Activated B cell treated with CpG ODN at 0.5 μM for 24 hours (primary cell): ENCODE measurements at regions not wholly inside any gene's neighbourhood (a gene's known extent, or its start where the extent isn't known, plus 50 kb on each side); places are given as distances from the start of the nearest gene placed in this dataset.

ENCODE experiments used
- ATAC-seq: fragments of 200-7000 bp; cut with Tn5 transposase; one replicate; pipeline ENCODE4 v1.10.0; 2021; ENCODE audit warnings: low read depth, mild to moderate bottlenecking, moderate library complexity
- CTCF ChIA-PET: fragments of 350-600 bp; sonication (Branson Sonifier 250); formaldehyde crosslinking; loops from one replicate; lab custom pipeline; 2021; ENCODE audit warnings: antibody characterized with exemption; lab: Charles Lee
- POLR2A ChIA-PET: fragments of 350-600 bp; sonication (Branson Sonifier 250); formaldehyde crosslinking; loops from one replicate; lab custom pipeline; 2021; ENCODE audit warnings: antibody characterized with exemption; lab: Charles Lee
- DNase-seq: peaks from one replicate; pipeline ENCODE4 v3.0.0; 2022
- H3K27ac Mint-ChIP-seq: one replicate; pipeline ENCODE4 v1.8.0; 2020; ENCODE audit warnings: mixed read lengths
- H3K27me3 Mint-ChIP-seq: one replicate; pipeline ENCODE4 v1.8.0; 2021; ENCODE audit warnings: mixed read lengths
- H3K36me3 Mint-ChIP-seq: one replicate; pipeline ENCODE4 v1.8.0; 2021; ENCODE audit warnings: low read depth, mixed read lengths
- H3K4me1 Mint-ChIP-seq: one replicate; pipeline ENCODE4 v1.8.0; 2021; ENCODE audit warnings: mixed read lengths
- H3K4me3 Mint-ChIP-seq: one replicate; pipeline ENCODE4 v1.8.0; 2020; ENCODE audit warnings: mild to moderate bottlenecking, mixed read lengths
- H3K9me3 Mint-ChIP-seq: one replicate; pipeline ENCODE4 v1.8.0; 2020; ENCODE audit warnings: mixed read lengths
- CTCF ChIP-seq: fragments of 200-600 bp; IDR thresholded peaks from one replicate; pipeline ENCODE4 v1.8.0; 2022; ENCODE audit warnings: antibody characterized with exemption, mild to moderate bottlenecking
- intact Hi-C: fragments of 100-400 bp; cut with micrococcal nuclease; formaldehyde crosslinking; loops from one replicate; pipeline ENCODE4 v1.15.1; 2024

GRCh38 chrX:26375346-26375745 lies 159.4 kb downstream of the MAGEB5 start:
- H3K4me3 Mint-ChIP-seq = no peak overlapping the region
- H3K4me1 Mint-ChIP-seq = no peaks in the 10 kb centered on the region
- H3K27me3 Mint-ChIP-seq = no peaks in the 10 kb centered on the region
- intact Hi-C loops = no loop called here
- H3K36me3 Mint-ChIP-seq = no peaks in the 10 kb centered on the region
- no peak for ATAC-seq
- CTCF ChIA-PET = no interaction called here
- H3K27ac Mint-ChIP-seq = no peak overlapping the region
- POLR2A ChIA-PET = no interaction called here
- no peaks in the 10 kb centered on the region for H3K9me3 Mint-ChIP-seq
- no peak for TF ChIP-seq CTCF
- DNase-seq = no peak

GRCh38 chrX:26373829-26374228 lies 157.9 kb downstream of the MAGEB5 start:
- CTCF ChIA-PET = no interaction called here
- no peak overlapping the region for H3K4me3 Mint-ChIP-seq

GRCh38 chrX:26352891-26353430 lies 137.0 kb downstream of the MAGEB5 start:
- intact Hi-C loops = no loop called here
- H3K4me1 Mint-ChIP-seq = no peaks in the 10 kb centered on the region
- H3K36me3 Mint-ChIP-seq = no peaks in the 10 kb centered on the region
- ATAC-seq = no peak
- H3K27ac Mint-ChIP-seq = no peak overlapping the region
- DNase-seq = no peak
- H3K4me3 Mint-ChIP-seq = no peak overlapping the region
- H3K27me3 Mint-ChIP-seq = no peaks in the 10 kb centered on the region
- ChIA-PET POLR2A (no interaction called here), CTCF (no interaction called here)
- no peaks in the 10 kb centered on the region for H3K9me3 Mint-ChIP-seq
- no peak for TF ChIP-seq CTCF

More at GRCh38 chrX:26373829-26374228, 157.9 kb downstream of the MAGEB5 start:
- H3K27ac Mint-ChIP-seq = no peak overlapping the region
- no peaks in the 10 kb centered on the region for H3K27me3 Mint-ChIP-seq
- TF ChIP-seq CTCF = no peak
- POLR2A ChIA-PET = no interaction called here
- H3K36me3 Mint-ChIP-seq = no peaks in the 10 kb centered on the region
- ATAC-seq (no peak), DNase-seq (no peak)
- H3K9me3 Mint-ChIP-seq = no peaks in the 10 kb centered on the region
- no peaks in the 10 kb centered on the region for H3K4me1 Mint-ChIP-seq
- intact Hi-C loops = no loop called here

GRCh38 chrX:26347171-26347570 lies 131.2 kb downstream of the MAGEB5 start:
- H3K4me3 Mint-ChIP-seq = no peak overlapping the region
- TF ChIP-seq CTCF = no peak
- H3K36me3 Mint-ChIP-seq = no peaks in the 10 kb centered on the region
- no peaks in the 10 kb centered on the region for H3K27me3 Mint-ChIP-seq
- intact Hi-C loops = no loop called here
- H3K27ac Mint-ChIP-seq = no peak overlapping the region
- CTCF ChIA-PET = no interaction called here
- no peak for ATAC-seq
- no peaks in the 10 kb centered on the region for H3K4me1 Mint-ChIP-seq
- no peaks in the 10 kb centered on the region for H3K9me3 Mint-ChIP-seq
- POLR2A ChIA-PET = no interaction called here
- no peak for DNase-seq

GRCh38 chrX:26334232-26334631 lies 118.3 kb downstream of the MAGEB5 start:
- intact Hi-C loops = no loop called here
- Mint-ChIP-seq H3K27me3 (no peaks in the 10 kb centered on the region), H3K27ac (no peak overlapping the region), H3K4me1 (no peaks in the 10 kb centered on the region), H3K36me3 (no peaks in the 10 kb centered on the region), H3K4me3 (no peak overlapping the region), H3K9me3 (no peaks in the 10 kb centered on the region)
- ChIA-PET POLR2A (no interaction called here), CTCF (no interaction called here)
- TF ChIP-seq CTCF = no peak
- ATAC-seq = no peak
- DNase-seq = no peak
